GM12878 (cell line): ENCODE measurements at regions not wholly inside any gene's neighbourhood (a gene's known extent, or its start where the extent isn't known, plus 50 kb on each side); places are given as distances from the start of the nearest gene placed in this dataset.

ENCODE experiments used
- ATAC-seq: fragments of 200-7000 bp; cut with Tn5 transposase; 3 replicates; pipeline ENCODE4 v1.9.1; 2020; ENCODE audit warnings: mild to moderate bottlenecking, moderate library complexity
- BruUV-seq: library from RNA; stranded (reverse); fragments of 400-500 nt; replicated peaks from 2 replicates; lab custom pipeline; 2021; lab: Mats Ljungman, UMichigan
- CTCF ChIA-PET: fragments of 300-600 bp; sonication (Branson Sonifier 250); formaldehyde crosslinking; extraction: SDS; loops from one replicate; lab custom pipeline; 2021; ENCODE audit warnings: inconsistent platforms; lab: Yijun Ruan, JAX
- POLR2A ChIA-PET: fragments of 350-600 bp; formaldehyde crosslinking; extraction: SDS; loops from one replicate; lab custom pipeline; 2021; ENCODE audit warnings: inconsistent platforms; lab: Charles Lee
- RAD21 ChIA-PET: fragments of 300-600 bp; sonication (Branson Sonifier 250); formaldehyde crosslinking; loops from one replicate; lab custom pipeline; 2023; ENCODE audit warnings: antibody characterized with exemption; ENCODE audit not compliant: unreplicated experiment; lab: Charles Lee
- SMC1A ChIA-PET: fragments of 300-600 bp; sonication (Branson Sonifier 250); formaldehyde crosslinking; loops from one replicate; lab custom pipeline; 2023; ENCODE audit not compliant: unreplicated experiment, uncharacterized antibody; lab: Charles Lee
- DNase-seq: peaks from one replicate; pipeline ENCODE4 v3.0.0-alpha.2; 2011; ENCODE audit warnings: low read depth, low spot score
- FAIRE-seq: peaks from 3 replicates; lab custom pipeline; 2011; peaks lifted over from hg19 to GRCh38; lab: Jason Lieb, UNC
- H2AFZ ChIP-seq: 2 replicates; pipeline ENCODE4 v1.6.0; 2011; ENCODE audit warnings: low read depth, low read length, control low read depth; ENCODE audit not compliant: control insufficient read depth
- H3K27ac ChIP-seq: 2 replicates; pipeline ENCODE4 v1.5.1; 2011; ENCODE audit warnings: control low read depth; ENCODE audit not compliant: control insufficient read depth, insufficient read depth
- H3K27me3 ChIP-seq, 2 experiments: replicated peaks in 1 of 2; 2 replicates each; pipeline versions ENCODE4 v1.6.0 to v1.6.1; 2011; ENCODE audit warnings: low read length in 1 of 2; ENCODE audit not compliant: control insufficient read depth in 2 of 2, insufficient read depth in 2 of 2
- H3K36me3 ChIP-seq, 2 experiments: 2 replicates each; pipeline ENCODE4 v1.5.1; 2011; ENCODE audit warnings: low read length in 1 of 2; ENCODE audit not compliant: control insufficient read depth in 2 of 2, insufficient read depth in 2 of 2
- H3K4me1 ChIP-seq: 2 replicates; pipeline ENCODE4 v1.6.1; 2011; ENCODE audit warnings: mild to moderate bottlenecking, low read length, moderate library complexity, mixed read lengths; ENCODE audit not compliant: control insufficient read depth, insufficient read depth
- H3K4me2 ChIP-seq: 2 replicates; pipeline ENCODE4 v1.6.0; 2011; ENCODE audit warnings: control low read depth; ENCODE audit not compliant: control insufficient read depth, insufficient read depth
- H3K4me3 ChIP-seq: fragments of 200-600 bp; sonication (generic); 2 replicates; pipeline ENCODE4 v1.5.1; 2016
- H3K79me2 ChIP-seq: 2 replicates; pipeline ENCODE4 v1.6.0; 2011; ENCODE audit warnings: low read length; ENCODE audit not compliant: control insufficient read depth, insufficient read depth
- H3K9ac ChIP-seq: 2 replicates; pipeline ENCODE4 v1.8.0; 2011; ENCODE audit warnings: low read length, control low read depth, mixed read lengths; ENCODE audit not compliant: control insufficient read depth, insufficient read depth
- H3K9me3 ChIP-seq: replicated peaks from 3 replicates; pipeline ENCODE4 v1.5.1; 2011; ENCODE audit warnings: mild to moderate bottlenecking, low read length; ENCODE audit not compliant: control insufficient read depth, insufficient read depth
- H4K20me1 ChIP-seq: 2 replicates; pipeline ENCODE4 v1.6.0; 2011; ENCODE audit not compliant: control insufficient read depth, insufficient read depth
- BACH1 ChIP-seq: fragments of 450-650 bp; IDR thresholded peaks from 2 replicates; pipeline ENCODE4 v1.6.1; 2017; ENCODE audit warnings: mild to moderate bottlenecking, borderline replicate concordance
- CBX5 ChIP-seq: sonication (generic); IDR thresholded peaks from 2 replicates; pipeline ENCODE4 v1.6.1; 2016; ENCODE audit warnings: low read depth, moderate library complexity, mild to moderate bottlenecking, inconsistent platforms
- DPF2 ChIP-seq: fragments of 450-650 bp; IDR thresholded peaks from 2 replicates; pipeline ENCODE4 v1.6.1; 2017; ENCODE audit warnings: mild to moderate bottlenecking
- JUND ChIP-seq: IDR thresholded peaks from 2 replicates; pipeline ENCODE4 v1.6.1; 2012; ENCODE audit warnings: low read depth, mild to moderate bottlenecking, low read length, improper control_type of control experiment, moderate library complexity
- KAT2A ChIP-seq: conservative IDR thresholded peaks from 2 replicates; pipeline ENCODE4 v1.6.1; 2011; ENCODE audit warnings: low read depth, low read length; ENCODE audit not compliant: control insufficient read depth
- KDM1A ChIP-seq: fragments of 200-600 bp; sonication (generic); IDR thresholded peaks from 2 replicates; pipeline ENCODE4 v1.6.1; 2016; ENCODE audit warnings: borderline replicate concordance
- MEF2B ChIP-seq: fragments of 450-650 bp; IDR thresholded peaks from 2 replicates; pipeline ENCODE4 v1.6.1; 2018; ENCODE audit warnings: mild to moderate bottlenecking, moderate library complexity; ENCODE audit not compliant: partially characterized antibody, poor library complexity, severe bottlenecking
- SMAD5 ChIP-seq: IDR thresholded peaks from 2 replicates; pipeline ENCODE4 v1.6.1; 2016; ENCODE audit warnings: antibody characterized with exemption, low read depth
- SMC3 ChIP-seq: IDR thresholded peaks from 2 replicates; pipeline ENCODE4 v1.6.1; 2011; ENCODE audit warnings: low read length, improper control_type of control experiment, borderline replicate concordance
- TCF3 ChIP-seq: IDR thresholded peaks from 2 replicates; pipeline ENCODE4 v1.6.1; 2012; ENCODE audit warnings: low read depth, mild to moderate bottlenecking, low read length, borderline replicate concordance; ENCODE audit not compliant: insufficient read depth
- ZBTB33 ChIP-seq: fragments of 450-650 bp; IDR thresholded peaks from 2 replicates; pipeline ENCODE4 v1.6.1; 2017; ENCODE audit warnings: mild to moderate bottlenecking
- ZNF24 ChIP-seq: fragments of 450-650 bp; IDR thresholded peaks from 2 replicates; pipeline ENCODE4 v1.6.1; 2017; ENCODE audit warnings: antibody characterized with exemption, mild to moderate bottlenecking
- ZNF274 ChIP-seq: IDR thresholded peaks from one replicate; pipeline ENCODE4 v1.8.0; 2011; ENCODE audit not compliant: insufficient read length, insufficient read depth
- WGBS: methylation state at CpG from one replicate; pipeline ENCODE4 v1.1.6; 2016; ENCODE audit warnings: low lambda C conversion rate; ENCODE audit not compliant: insufficient replicate concordance, insufficient coverage; ENCODE audit errors: missing lambda C conversion rate; 5-methylcytosine and 5-hydroxymethylcytosine counted together
- in situ Hi-C: fragments of 300-500 bp; cut with MboI; formaldehyde crosslinking; loops from 9 replicates; pipeline ENCODE4 v1.14.3; 2018; ENCODE audit warnings: mixed read lengths
- intact Hi-C: fragments of 100-400 bp; cut with micrococcal nuclease; formaldehyde crosslinking; loops from one replicate; pipeline ENCODE4 v1.14.2; 2022; ENCODE audit not compliant: unreplicated experiment

GRCh38 chr15:97030251-97030650 lies 699.8 kb downstream of the NR2F2 start:
- H4K20me1 ChIP-seq = no peaks in the 10 kb centered on the region
- no peak for DNase-seq
- no peaks in the 10 kb centered on the region; the same call in 2 of the 3 replicates for H3K9me3 ChIP-seq
- FAIRE-seq = no peak
- RAD21 ChIA-PET = interaction anchor here (0.7 kb wide), 1 partner anchor 72 kb away, joined by 4 read pairs; no protein-coding TSS in a partner anchor
- H3K9ac ChIP-seq = no peak overlapping the region
- H3K4me3 ChIP-seq = no peak overlapping the region
- no peak overlapping the region for H3K27ac ChIP-seq
- no peaks in the 10 kb centered on the region for H3K27me3 ChIP-seq
- in situ Hi-C loops = no loop called here
- H3K79me2 ChIP-seq = no peaks in the 10 kb centered on the region
- BruUV-seq = no TSS peak
- ATAC-seq = no peak
- CTCF ChIA-PET = interaction anchor here (0.7 kb wide), 1 partner anchor 32 kb away, joined by 3 read pairs; no protein-coding TSS in a partner anchor
- SMC1A ChIA-PET = no interaction called here
- intact Hi-C loops = no loop called here
- H2AFZ ChIP-seq = no peak overlapping the region
- no peak for TF ChIP-seq BACH1
- TF ChIP-seq TCF3 = no peak
- TF ChIP-seq ZNF274 = no peak
- TF ChIP-seq ZNF24 = no peak
- no peak for TF ChIP-seq KDM1A
- TF ChIP-seq SMC3 = no peak
- TF ChIP-seq ZBTB33 = no peak
- no peak for TF ChIP-seq CBX5
- TF ChIP-seq JUND = no peak
- no peak for TF ChIP-seq MEF2B
- no peak for TF ChIP-seq KAT2A
- TF ChIP-seq SMAD5 = no peak
- TF ChIP-seq DPF2 = no peak
- WGBS = 13% methylated on average over 2 of the region's 2 CpGs
- H3K4me1 ChIP-seq = no peaks in the 10 kb centered on the region
- POLR2A ChIA-PET = no interaction called here
- no peaks in the 10 kb centered on the region for H3K36me3 ChIP-seq
- H3K4me2 ChIP-seq = no peak overlapping the region
